NCI-H460 (cell line): ENCODE measurements at regions not wholly inside any gene's neighbourhood (a gene's known extent, or its start where the extent isn't known, plus 50 kb on each side); places are given as distances from the start of the nearest gene placed in this dataset.
A peak's percentile ranks its signal among the peaks of the same experiment; 100 is the strongest.

ENCODE experiments used
- DNase-seq: peaks from one replicate; pipeline ENCODE4 v3.0.0-alpha.2; 2016; ENCODE audit warnings: low read depth; ENCODE audit errors: extremely low read depth

DNA sequence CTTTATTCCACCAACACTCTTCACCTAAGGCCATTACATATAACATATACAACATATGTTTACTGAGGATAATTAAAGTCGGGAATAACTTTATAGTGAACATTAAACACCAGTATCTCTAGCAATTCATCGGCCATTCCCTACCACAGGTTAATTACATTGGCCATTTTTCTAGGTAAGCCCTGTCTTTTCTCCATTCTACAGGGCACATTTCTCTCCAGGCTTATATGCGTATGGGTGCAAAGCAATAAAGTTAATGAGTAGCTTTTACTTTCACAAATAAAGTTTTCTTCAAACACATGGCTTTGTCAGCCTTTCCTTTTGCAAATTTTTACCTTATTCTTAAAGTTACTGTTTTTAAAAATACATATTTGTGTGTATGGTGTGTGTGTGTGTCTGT is 111.9 kb upstream of the IQCM start:
- no peak for DNase-seq

DNA sequence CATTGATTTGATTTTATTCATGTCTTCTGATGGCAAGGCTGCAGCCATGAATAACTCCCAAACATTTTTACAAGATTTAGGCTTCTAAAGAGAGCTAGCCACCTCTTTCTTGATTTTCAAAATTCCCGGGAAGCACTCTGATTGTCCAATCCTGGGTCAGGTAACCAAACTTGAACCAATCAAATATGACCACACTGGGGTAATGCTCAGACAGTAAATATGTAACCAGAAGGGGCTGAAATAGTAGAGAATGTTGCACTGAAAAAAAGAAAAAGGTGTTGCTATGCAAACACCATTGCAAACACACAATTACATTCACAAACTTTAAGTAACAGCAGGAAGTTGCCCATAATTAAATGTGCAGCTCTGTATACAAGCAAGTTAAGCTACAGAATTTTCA is 112.9 kb upstream of the IQCM start:
- no peak for DNase-seq

DNA sequence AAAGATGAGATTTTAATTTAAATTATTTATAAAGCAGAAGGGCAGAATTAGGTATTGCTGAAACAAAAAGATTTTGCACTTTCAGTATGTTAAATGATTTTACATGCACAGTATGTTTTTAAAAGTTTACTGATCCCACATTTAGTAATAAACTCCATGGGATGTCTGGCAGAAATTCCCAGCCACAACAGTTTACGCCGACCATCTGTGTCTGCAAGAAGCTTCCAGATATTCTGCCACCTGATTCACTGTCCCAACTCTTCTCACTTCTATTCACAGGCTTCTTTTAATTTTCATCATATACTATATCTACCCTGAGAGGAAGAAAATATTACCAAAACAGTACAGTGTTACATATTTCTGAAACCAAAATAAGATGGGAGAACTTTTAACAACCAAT is 115.8 kb upstream of the IQCM start:
- no peak for DNase-seq

- no peak for DNase-seq
Measured at GRCh38 chr4:149932188-149932587, 116.5 kb upstream of the IQCM start.

DNA sequence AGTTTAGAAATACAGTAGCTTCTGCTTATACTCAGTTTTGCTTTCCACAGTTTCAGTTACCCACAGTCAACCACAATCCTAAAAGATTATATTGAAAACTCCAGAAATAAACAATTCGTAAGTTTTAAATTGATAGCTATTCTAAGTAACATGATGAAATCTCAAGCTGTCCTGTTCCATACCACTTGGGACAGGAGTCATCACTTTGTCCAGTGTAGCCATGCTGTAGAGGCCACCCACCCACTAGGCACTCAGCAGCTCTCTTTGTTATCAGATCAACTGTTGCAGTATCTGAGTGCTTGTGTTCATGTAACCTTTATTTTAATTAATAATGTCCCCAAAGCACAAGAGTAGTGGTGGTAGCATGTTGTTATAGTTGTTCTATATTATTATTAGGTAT is 117.5 kb upstream of the IQCM start:
- no peak for DNase-seq

- DNase-seq: no peak
Measured at GRCh38 chr4:149933883-149934282, 118.2 kb upstream of the IQCM start.

GRCh38 chr4:149949381-149949780 is 128.9 kb upstream of the DCLK2 start:
- no peak for DNase-seq

- no peak for DNase-seq
Measured at GRCh38 chr4:149951152-149951900, 126.9 kb upstream of the DCLK2 start.

GRCh38 chr4:149952101-149952500 is 126.1 kb upstream of the DCLK2 start:
- DNase-seq: no peak

DNA sequence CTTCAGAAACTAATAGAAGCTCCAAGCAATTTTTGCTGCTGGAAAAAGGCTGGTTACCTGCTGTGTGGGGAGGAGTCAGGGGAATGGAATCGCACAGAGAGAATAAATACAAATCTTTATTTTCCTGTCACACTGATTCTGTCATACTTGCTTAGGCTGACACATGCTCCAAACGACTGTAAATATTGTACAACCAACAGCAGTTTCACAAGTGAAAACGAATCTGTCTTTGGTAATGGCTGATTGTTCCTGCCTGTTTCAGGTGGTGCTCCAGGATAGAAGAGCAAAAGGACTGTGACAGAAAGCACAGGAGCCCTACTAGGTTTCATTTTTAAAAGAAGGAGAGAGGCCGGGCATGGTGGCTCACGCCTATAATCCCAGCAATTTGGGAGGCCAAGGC is 125.5 kb upstream of the DCLK2 start:
- DNase-seq: no peak

- DNase-seq: no peak
Measured at GRCh38 chr4:149955780-149956390, 122.4 kb upstream of the DCLK2 start.

GRCh38 chr4:149956678-149957077 is 121.6 kb upstream of the DCLK2 start:
- DNase-seq: no peak

GRCh38 chr4:149961876-149962597 is 116.2 kb upstream of the DCLK2 start:
- DNase-seq: peak; percentile 7

DNA sequence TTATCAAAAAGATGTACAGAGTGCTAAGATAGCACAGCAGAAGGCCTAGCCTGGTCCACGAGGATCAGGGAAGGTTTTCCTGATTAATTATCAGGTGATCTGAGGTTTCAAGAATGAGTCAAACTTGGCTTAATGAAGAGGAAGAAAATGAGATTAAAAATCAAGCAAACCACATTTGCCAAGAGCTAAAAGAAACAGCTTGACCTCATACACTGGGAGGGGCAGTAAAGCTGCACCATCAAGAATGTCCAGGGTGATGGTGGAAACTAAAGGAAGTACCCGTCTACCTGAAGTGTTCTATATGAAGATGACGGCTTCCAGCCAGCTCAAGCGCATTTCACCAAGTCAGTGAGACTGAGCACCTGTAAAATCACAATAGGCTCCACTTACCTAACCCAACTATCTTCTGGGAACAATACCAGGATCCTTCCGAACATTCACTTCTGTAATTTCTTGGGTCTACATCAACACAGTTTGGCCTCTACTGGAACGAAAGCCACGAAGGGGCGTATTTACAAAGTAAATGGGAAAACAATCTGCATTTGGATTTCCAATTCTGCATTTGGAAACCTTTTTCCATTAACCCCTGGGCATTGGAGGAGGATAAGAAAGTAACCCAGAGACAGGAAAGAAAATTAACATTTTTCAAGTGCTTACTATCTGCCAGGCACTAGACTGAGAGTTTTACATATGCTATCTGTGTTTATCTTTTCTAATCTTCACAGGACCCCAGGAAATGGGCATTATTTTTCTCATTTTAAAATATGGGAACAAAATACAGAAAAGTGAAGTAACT is 114.0 kb upstream of the DCLK2 start:
- no peak for DNase-seq

GRCh38 chr4:149965206-149965605 is 113.0 kb upstream of the DCLK2 start:
- DNase-seq: no peak

DNA sequence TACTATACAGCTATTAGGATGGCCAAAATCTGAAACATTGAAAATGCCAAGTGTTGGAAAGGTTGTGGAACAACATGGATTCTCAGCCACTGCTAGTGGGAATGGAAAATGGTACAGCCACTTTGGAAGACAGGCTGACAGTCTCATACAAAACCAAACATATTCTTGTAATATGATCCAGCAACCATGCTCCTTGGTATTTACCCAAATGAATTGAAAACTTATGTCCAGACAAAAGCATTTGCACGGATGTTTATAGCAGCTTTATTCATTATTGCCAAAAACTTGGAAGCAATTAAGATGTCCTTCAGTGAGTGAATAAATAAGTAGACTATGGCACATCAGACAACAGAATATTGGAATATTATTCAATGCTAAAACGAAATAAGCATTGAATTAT is 105.8 kb upstream of the DCLK2 start:
- no peak for DNase-seq

DNA sequence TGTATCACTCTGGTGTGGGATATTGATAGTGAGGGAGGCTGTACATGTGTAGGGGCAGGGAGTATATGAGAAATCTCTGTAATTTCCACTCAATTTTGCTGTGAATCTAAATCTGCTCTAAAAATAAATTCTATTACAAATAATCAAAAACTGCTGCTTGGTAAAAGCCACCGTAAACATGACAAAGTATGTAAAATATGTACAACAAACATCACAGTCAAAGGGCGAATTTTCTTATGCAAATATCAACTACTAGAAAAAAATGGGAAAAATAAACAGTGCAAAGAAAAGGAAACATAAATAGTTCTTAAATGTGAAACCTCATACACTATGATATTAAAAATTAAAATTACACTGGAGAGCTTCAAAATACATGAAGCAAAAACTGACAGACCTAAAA is 105.1 kb upstream of the DCLK2 start:
- DNase-seq: no peak

GRCh38 chr4:149975172-149975571 is 103.1 kb upstream of the DCLK2 start:
- DNase-seq: no peak

DNA sequence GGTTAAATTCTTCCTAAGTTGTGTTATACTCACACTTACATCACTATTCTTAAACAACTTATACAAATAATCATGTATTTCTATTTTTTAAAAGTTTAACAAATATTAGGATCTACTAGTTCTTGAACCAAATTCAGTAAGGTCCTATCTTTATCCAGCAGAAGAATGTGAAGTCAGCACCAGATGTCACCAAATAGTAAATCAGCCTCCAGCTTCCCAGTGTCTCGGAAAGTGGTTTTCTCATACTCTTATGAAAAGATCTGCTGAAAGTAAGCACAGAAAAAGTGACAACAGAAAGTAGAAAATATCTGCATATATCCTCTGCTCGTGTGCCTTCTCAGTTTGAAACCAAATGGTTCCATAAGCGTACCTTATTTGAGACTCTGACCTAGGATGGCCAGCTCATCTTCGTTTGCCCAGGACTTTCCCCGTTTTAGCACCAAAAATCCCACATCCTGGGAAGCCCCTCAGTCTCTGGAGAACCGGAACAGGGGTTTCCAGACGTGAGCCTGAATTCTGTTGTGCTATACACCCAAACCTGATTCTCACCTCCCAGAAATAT is 98.0 kb upstream of the DCLK2 start:
- no peak for DNase-seq

DNA sequence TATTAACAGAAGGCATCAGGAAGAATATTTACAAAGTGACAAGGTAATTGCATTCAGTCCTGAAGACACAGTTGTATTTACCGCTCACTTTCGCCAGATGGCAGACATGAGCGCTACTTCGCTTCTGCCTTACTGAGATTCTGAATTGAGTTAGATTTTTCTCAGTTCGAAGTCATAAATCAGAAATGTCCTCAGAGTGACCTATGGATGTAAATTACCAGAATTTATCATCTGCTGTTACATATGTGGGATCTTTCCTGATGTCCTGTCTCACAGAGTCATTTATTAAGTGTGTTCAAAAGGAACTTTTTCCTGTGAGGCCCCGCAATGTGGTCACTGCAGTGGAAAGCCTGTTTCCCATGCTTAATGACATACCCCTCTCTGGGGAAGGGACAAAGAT is 97.3 kb upstream of the DCLK2 start:
- peak; percentile 59 for DNase-seq

DNA sequence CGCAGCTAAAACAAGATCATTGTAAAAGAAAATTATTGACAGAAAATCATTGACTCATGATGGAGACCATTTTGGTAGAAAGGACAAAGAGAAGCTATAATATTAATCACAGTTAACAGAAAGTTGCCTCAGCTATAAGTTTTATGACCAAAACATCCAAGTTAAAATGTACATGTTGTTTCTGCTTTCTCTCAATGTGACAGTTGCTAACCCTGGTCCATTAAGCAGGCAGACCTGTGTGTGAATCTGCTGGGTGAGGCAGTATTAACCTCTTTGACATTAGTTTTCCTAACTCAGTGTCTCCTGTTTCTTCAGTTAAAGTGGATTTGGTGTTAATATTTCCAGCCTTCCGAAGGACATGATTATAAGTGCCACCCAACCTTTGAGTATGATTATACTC is 94.8 kb upstream of the DCLK2 start:
- no peak for DNase-seq
